H1 (cell line): ENCODE measurements at regions not wholly inside any gene's neighbourhood (a gene's known extent, or its start where the extent isn't known, plus 50 kb on each side); places are given as distances from the start of the nearest gene placed in this dataset.

Experiments
- CTCF ChIA-PET: fragments of 300-600 bp; sonication (Branson Sonifier 250); formaldehyde crosslinking; loops from one replicate; lab custom pipeline; 2021; ENCODE audit not compliant: partially characterized antibody; lab: Charles Lee
- POLR2A ChIA-PET: fragments of 300-600 bp; sonication (Branson Sonifier 250); formaldehyde crosslinking; loops from one replicate; lab custom pipeline; 2021; ENCODE audit warnings: inconsistent platforms; ENCODE audit not compliant: partially characterized antibody; lab: Charles Lee
- DNase-seq, 2 experiments: peaks; one replicate each; pipeline versions ENCODE4 v3.0.0 to v3.0.0-alpha.2; 2010 to 2022; ENCODE audit warnings: low spot score in 2 of 2, low read depth in 1 of 2, mixed read lengths in 1 of 2
- FAIRE-seq: peaks from 2 replicates; lab custom pipeline; 2011; peaks lifted over from hg19 to GRCh38; lab: Jason Lieb, UNC
- H2AFZ ChIP-seq: 2 replicates; pipeline ENCODE4 v1.8.1; 2012; ENCODE audit warnings: low read length, inconsistent platforms
- H2AK5ac ChIP-seq: 2 replicates; pipeline ENCODE4 v1.6.1; 2013; ENCODE audit warnings: low read depth, low read length
- H2BK120ac ChIP-seq: replicated peaks from 2 replicates; pipeline ENCODE3; 2013; ENCODE audit warnings: low read depth, low read length, inconsistent platforms
- H2BK12ac ChIP-seq: 2 replicates; pipeline ENCODE4 v1.6.1; 2013; ENCODE audit warnings: low read depth, low read length
- H2BK15ac ChIP-seq: 2 replicates; pipeline ENCODE4 v1.6.1; 2013; ENCODE audit warnings: low read length
- H2BK20ac ChIP-seq: 2 replicates; pipeline ENCODE4 v1.6.1; 2013; ENCODE audit warnings: low read length
- H2BK5ac ChIP-seq: 2 replicates; pipeline ENCODE4 v1.6.1; 2013; ENCODE audit warnings: low read depth, low read length
- H3K14ac ChIP-seq: 2 replicates; pipeline ENCODE4 v1.6.1; 2013; ENCODE audit warnings: inconsistent platforms; ENCODE audit not compliant: insufficient read length
- H3K18ac ChIP-seq: 2 replicates; pipeline ENCODE4 v1.6.1; 2013; ENCODE audit warnings: low read length; ENCODE audit errors: extremely low read depth
- H3K23ac ChIP-seq: 2 replicates; pipeline ENCODE4 v1.6.1; 2013; ENCODE audit warnings: inconsistent platforms; ENCODE audit not compliant: insufficient read length
- H3K23me2 ChIP-seq: 2 replicates; pipeline ENCODE4 v1.6.1; 2013; ENCODE audit warnings: low read depth, low read length
- H3K27ac ChIP-seq: 2 replicates; pipeline ENCODE4 v1.6.1; 2011; ENCODE audit warnings: low read depth, low read length, inconsistent platforms
- H3K27me3 ChIP-seq, 4 experiments: replicated peaks in 1 of 4; 1 replicate in 1 of 4; 2 replicates in 3 of 4; pipeline versions ENCODE4 v1.6.1 to v1.8.1; 2011 to 2013; ENCODE audit warnings: low read length in 3 of 4, mild to moderate bottlenecking in 3 of 4, inconsistent platforms in 2 of 4, mixed read lengths in 2 of 4, moderate library complexity in 1 of 4; ENCODE audit not compliant: control insufficient read depth in 3 of 4, insufficient read depth in 3 of 4; ENCODE audit errors: extremely low read depth in 1 of 4
- H3K36me3 ChIP-seq, 4 experiments: 2 replicates each; pipeline versions ENCODE4 v1.6.1 to v1.8.1; 2011 to 2013; ENCODE audit warnings: mild to moderate bottlenecking in 4 of 4, low read length in 3 of 4, moderate library complexity in 2 of 4, control low read depth in 1 of 4, inconsistent platforms in 1 of 4; ENCODE audit not compliant: insufficient read depth in 4 of 4, control insufficient read depth in 2 of 4
- H3K4ac ChIP-seq: replicated peaks from 2 replicates; pipeline ENCODE3; 2013; ENCODE audit warnings: low read length, low read depth, mixed read lengths, inconsistent platforms; ENCODE audit not compliant: insufficient read length
- H3K4me1 ChIP-seq, 4 experiments: replicated peaks in 1 of 4; 1 replicate in 1 of 4; 2 replicates in 3 of 4; pipeline versions ENCODE4 v1.6.1 to v1.8.1; 2011 to 2013; ENCODE audit warnings: low read length in 3 of 4, inconsistent platforms in 2 of 4, mixed read lengths in 1 of 4; ENCODE audit not compliant: insufficient read depth in 4 of 4, control insufficient read depth in 3 of 4
- H3K4me2 ChIP-seq, 2 experiments: 2 replicates each; pipeline versions ENCODE4 v1.6.1 to v1.8.1; 2011 to 2013; ENCODE audit warnings: low read depth in 2 of 2, low read length in 2 of 2, control low read depth in 1 of 2, inconsistent platforms in 1 of 2, mild to moderate bottlenecking in 1 of 2; ENCODE audit not compliant: insufficient read depth in 1 of 2
- H3K4me3 ChIP-seq, 4 experiments: fragments of 200-600, 300-600 bp in 1 of 4; sonication (generic), shearing (Covaris generic), sonication (Bioruptor Twin) in 1 of 4; 2 replicates each; pipeline versions ENCODE4 v1.5.1 to v1.8.1; 2011 to 2016; ENCODE audit warnings: low read length in 4 of 4, low read depth in 3 of 4, control low read depth in 2 of 4, inconsistent platforms in 2 of 4, mild to moderate bottlenecking in 2 of 4, mixed read lengths in 1 of 4, moderate library complexity in 1 of 4; ENCODE audit not compliant: insufficient read depth in 2 of 4; ENCODE audit errors: extremely low read depth in 1 of 4
- H3K56ac ChIP-seq: replicated peaks from 2 replicates; pipeline ENCODE3; 2013; ENCODE audit warnings: low read depth, mild to moderate bottlenecking, mixed read lengths, low read length, inconsistent platforms; ENCODE audit not compliant: insufficient read length
- H3K79me1 ChIP-seq: 2 replicates; pipeline ENCODE4 v1.6.1; 2013; ENCODE audit warnings: low read depth, low read length, control low read depth
- H3K79me2 ChIP-seq, 2 experiments: 2 replicates each; pipeline versions ENCODE4 v1.6.1 to v1.8.1; 2012 to 2013; ENCODE audit warnings: low read length in 2 of 2, mild to moderate bottlenecking in 2 of 2, inconsistent platforms in 1 of 2; ENCODE audit not compliant: insufficient read depth in 2 of 2, control insufficient read depth in 1 of 2
- H3K9ac ChIP-seq, 4 experiments: replicated peaks in 1 of 4; 1 replicate in 1 of 4; 2 replicates in 3 of 4; pipeline versions ENCODE4 v1.6.1 to v1.8.1; 2011 to 2013; ENCODE audit warnings: low read depth in 3 of 4, low read length in 3 of 4, control low read depth in 2 of 4, mild to moderate bottlenecking in 2 of 4, moderate library complexity in 2 of 4, inconsistent platforms in 1 of 4; ENCODE audit errors: extremely low read depth in 1 of 4
- H3K9me3 ChIP-seq, 2 experiments: 2 replicates each; pipeline versions ENCODE4 v1.6.1 to v1.8.1; 2012 to 2013; ENCODE audit warnings: mild to moderate bottlenecking in 2 of 2, moderate library complexity in 2 of 2, control low read depth in 1 of 2, inconsistent platforms in 1 of 2, low read depth in 1 of 2, low read length in 1 of 2, mixed read lengths in 1 of 2; ENCODE audit not compliant: insufficient read depth in 2 of 2
- H4K20me1 ChIP-seq, 2 experiments: replicated peaks in 1 of 2; 2 replicates each; pipeline versions ENCODE3 to v1.8.1; 2011 to 2013; ENCODE audit warnings: inconsistent platforms in 2 of 2, low read length in 2 of 2, mild to moderate bottlenecking in 1 of 2; ENCODE audit not compliant: insufficient read depth in 2 of 2, control insufficient read depth in 1 of 2
- H4K5ac ChIP-seq: 2 replicates; pipeline ENCODE4 v1.6.1; 2013; ENCODE audit warnings: low read length, low read depth, mixed read lengths, inconsistent platforms; ENCODE audit not compliant: insufficient read length
- H4K8ac ChIP-seq: 2 replicates; pipeline ENCODE4 v1.8.0; 2013; ENCODE audit warnings: mild to moderate bottlenecking, moderate library complexity, low read length, inconsistent platforms; ENCODE audit not compliant: insufficient read depth; ENCODE audit errors: extremely low read depth
- H4K91ac ChIP-seq: replicated peaks from 2 replicates; pipeline ENCODE3; 2013; ENCODE audit warnings: low read length, mixed read lengths, inconsistent platforms; ENCODE audit not compliant: insufficient read length
- ATF2 ChIP-seq: IDR thresholded peaks from 2 replicates; pipeline ENCODE4 v1.6.1; 2012; ENCODE audit warnings: low read length, inconsistent platforms
- CTBP2 ChIP-seq: IDR thresholded peaks from 2 replicates; pipeline ENCODE4 v1.7.0; 2011; ENCODE audit warnings: borderline replicate concordance, mild to moderate bottlenecking, moderate library complexity, mixed read lengths, low read length; ENCODE audit not compliant: insufficient read depth, insufficient read length
- POLR2AphosphoS5 ChIP-seq: IDR thresholded peaks from 2 replicates; pipeline ENCODE4 v1.6.1; 2011; ENCODE audit warnings: low read depth, low read length
- SAP30 ChIP-seq: fragments of 300-600 bp; sonication (generic); IDR thresholded peaks from 2 replicates; pipeline ENCODE4 v1.7.1; 2012; ENCODE audit warnings: low read length, moderate library complexity, mild to moderate bottlenecking, inconsistent platforms; ENCODE audit not compliant: insufficient read depth, insufficient replicate concordance
- TBP ChIP-seq: IDR thresholded peaks from 2 replicates; pipeline ENCODE4 v1.6.1; 2011; ENCODE audit warnings: low read depth, low read length, improper control_type of control experiment

- H3K36me3 ChIP-seq: no peaks in the 10 kb centered on the region
- no peak overlapping the region for H3K56ac ChIP-seq
- H2BK120ac ChIP-seq: no peak overlapping the region
- no peak overlapping the region for H2BK15ac ChIP-seq
- ChIA-PET POLR2A (no interaction called here), CTCF (no interaction called here)
- no peak for FAIRE-seq
- H3K4ac ChIP-seq: no peak overlapping the region
- H3K79me2 ChIP-seq: no peaks in the 10 kb centered on the region
- no peak overlapping the region for H4K8ac ChIP-seq
- H3K27me3 ChIP-seq: no peaks in the 10 kb centered on the region
- no peak overlapping the region for H4K91ac ChIP-seq
- H3K23ac ChIP-seq: no peak overlapping the region
- no peak overlapping the region for H3K9ac ChIP-seq
- H2AK5ac ChIP-seq: no peak overlapping the region
- H2BK12ac ChIP-seq: no peak overlapping the region
- no peak overlapping the region for H3K4me2 ChIP-seq
- no peaks in the 10 kb centered on the region for H3K9me3 ChIP-seq
- no peak overlapping the region for H4K5ac ChIP-seq
- TF ChIP-seq POLR2AphosphoS5 (no peak), TBP (no peak), CTBP2 (no peak), ATF2 (no peak), SAP30 (no peak)
- TF ChIP-seq, all 59 proteins: peak for 0
- no peak for DNase-seq
- Histone ChIP-seq H2BK5ac (no peak overlapping the region), H2AFZ (no peak overlapping the region), H3K23me2 (no peaks in the 10 kb centered on the region), H3K79me1 (no peaks in the 10 kb centered on the region), H3K14ac (no peak overlapping the region), H4K20me1 (no peaks in the 10 kb centered on the region), H3K18ac (no peak overlapping the region), H3K27ac (no peak overlapping the region), H3K4me3 (no peak overlapping the region), H2BK20ac (no peak overlapping the region), H3K4me1 (no peaks in the 10 kb centered on the region)
Observed at GRCh38 chr12:30442461-30442860, 253.2 kb downstream of the IPO8 start.
